ENCODE measurements at regions not wholly inside any gene's neighbourhood (a gene's known extent, or its start where the extent isn't known, plus 50 kb on each side); places are given as distances from the start of the nearest gene placed in this dataset.

DNA sequence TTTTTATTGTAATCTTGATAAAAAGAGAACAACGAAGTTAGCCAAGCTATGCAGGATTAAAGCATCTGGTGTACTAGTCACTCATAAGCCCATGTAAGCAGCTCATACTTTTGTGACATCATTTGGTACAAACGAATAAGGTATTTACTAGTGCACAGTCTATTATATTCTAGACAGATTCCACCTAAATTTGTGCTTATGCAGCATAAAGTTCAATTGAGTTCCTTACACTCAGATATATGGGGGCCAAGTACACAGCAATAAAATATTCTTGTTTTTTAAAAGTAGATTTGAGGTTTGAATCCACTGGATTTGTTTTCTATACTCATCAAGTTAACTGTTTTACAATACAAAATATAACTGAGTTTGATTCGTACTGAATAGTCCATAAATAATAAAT is 1621.2 kb downstream of the MAT2B start:
- CTCF ChIA-PET: no interaction called here
- POLR2A ChIA-PET: no interaction called here
- FAIRE-seq (no peak), DNase-seq (ENCODE audit: low read depth, low spot score) (no peak)
- Histone ChIP-seq H3K9ac (replicated peaks; ENCODE audit: extremely low read depth, insufficient read depth, low read length) (no peak overlapping the region), H3K9me1 (replicated peaks; ENCODE audit: control insufficient read depth, extremely low read depth, insufficient read depth, low read length) (no peaks in the 10 kb centered on the region), H3K9me3 (replicated peaks; ENCODE audit: control insufficient read depth, insufficient read depth, low read length) (peaks cover 1% of the 10 kb centered on the region), H4K20me1 (replicated peaks; ENCODE audit: control insufficient read depth, extremely low read depth, insufficient read depth, low read length) (no peaks in the 10 kb centered on the region), H3K4me3 (replicated peaks in 1 of 3; ENCODE audit: insufficient read depth in 1 of 3, low read depth in 1 of 3, low read length in 3 of 3) (no peak overlapping the region), H3K4me2 (ENCODE audit: insufficient read depth, low read length) (no peak overlapping the region), H3K27ac (ENCODE audit: insufficient read depth, low read depth, low read length) (no peak overlapping the region), H3K36me3 (ENCODE audit: control insufficient read depth in 2 of 2, extremely low read depth in 1 of 2, insufficient read depth in 2 of 2, low read length in 2 of 2) (no peaks in the 10 kb centered on the region), H3K27me3 (ENCODE audit: control insufficient read depth in 2 of 2, insufficient read depth in 2 of 2, low read length in 2 of 2) (no peaks in the 10 kb centered on the region), H3K79me2 (ENCODE audit: control insufficient read depth, insufficient read depth, low read length) (no peaks in the 10 kb centered on the region), H2AFZ (ENCODE audit: low read depth, low read length) (no peak overlapping the region), H3K4me1 (ENCODE audit: control insufficient read depth, extremely low read depth, insufficient read depth, low read length) (no peaks in the 10 kb centered on the region)
- intact Hi-C loops (cut with micrococcal nuclease) (no loop called here), dilution Hi-C loops (cut with MboI; ENCODE audit: extremely low pct_ligation_motif_present, low sequenced_read_pairs) (no loop called here)
- TF ChIP-seq POLR2A (IDR thresholded peaks at IDR 0.05; ENCODE audit: low read depth, low read length) (no peak), JUN (IDR thresholded peaks at IDR 0.05; ENCODE audit: borderline replicate concordance, insufficient read depth, insufficient read length, low read depth) (no peak), EZH2 (IDR thresholded peaks at IDR 0.05; ENCODE audit: borderline replicate concordance, low read depth, low read length, severe bottlenecking) (no peak), POLR2AphosphoS5 (IDR thresholded peaks at IDR 0.05; ENCODE audit: insufficient read depth, low read depth, low read length) (no peak), MYC (IDR thresholded peaks at IDR 0.05; ENCODE audit: low read depth, low read length) (no peak), GATA2 (IDR thresholded peaks at IDR 0.05; ENCODE audit: insufficient read depth, insufficient read length, low read depth, low read length) (no peak), FOS (IDR thresholded peaks at IDR 0.05; ENCODE audit: borderline replicate concordance, insufficient read depth, low read length) (no peak)
- TF ChIP-seq, protein P1, sequence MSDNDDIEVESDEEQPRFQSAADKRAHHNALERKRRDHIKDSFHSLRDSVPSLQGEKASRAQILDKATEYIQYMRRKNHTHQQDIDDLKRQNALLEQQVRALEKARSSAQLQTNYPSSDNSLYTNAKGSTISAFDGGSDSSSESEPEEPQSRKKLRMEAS (IDR thresholded peaks at IDR 0.05; ENCODE audit: insufficient read depth, insufficient read length): no peak
- TF ChIP-seq, protein P2, sequence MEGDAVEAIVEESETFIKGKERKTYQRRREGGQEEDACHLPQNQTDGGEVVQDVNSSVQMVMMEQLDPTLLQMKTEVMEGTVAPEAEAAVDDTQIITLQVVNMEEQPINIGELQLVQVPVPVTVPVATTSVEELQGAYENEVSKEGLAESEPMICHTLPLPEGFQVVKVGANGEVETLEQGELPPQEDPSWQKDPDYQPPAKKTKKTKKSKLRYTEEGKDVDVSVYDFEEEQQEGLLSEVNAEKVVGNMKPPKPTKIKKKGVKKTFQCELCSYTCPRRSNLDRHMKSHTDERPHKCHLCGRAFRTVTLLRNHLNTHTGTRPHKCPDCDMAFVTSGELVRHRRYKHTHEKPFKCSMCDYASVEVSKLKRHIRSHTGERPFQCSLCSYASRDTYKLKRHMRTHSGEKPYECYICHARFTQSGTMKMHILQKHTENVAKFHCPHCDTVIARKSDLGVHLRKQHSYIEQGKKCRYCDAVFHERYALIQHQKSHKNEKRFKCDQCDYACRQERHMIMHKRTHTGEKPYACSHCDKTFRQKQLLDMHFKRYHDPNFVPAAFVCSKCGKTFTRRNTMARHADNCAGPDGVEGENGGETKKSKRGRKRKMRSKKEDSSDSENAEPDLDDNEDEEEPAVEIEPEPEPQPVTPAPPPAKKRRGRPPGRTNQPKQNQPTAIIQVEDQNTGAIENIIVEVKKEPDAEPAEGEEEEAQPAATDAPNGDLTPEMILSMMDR (IDR thresholded peaks at IDR 0.05; ENCODE audit: extremely low read depth in 1 of 2, insufficient read depth in 1 of 2, low read depth in 1 of 2, low read length in 2 of 2): no peak
- no TSS peak for BruUV-seq (replicated peaks)

All from endothelial cell of umbilical vein (primary cell).